Stimulated activated CD4-positive, alpha-beta T cell treated with anti-CD3 and anti-CD28 coated beads, TNF-alpha, amount 100 ng/mL, for 48 hours (primary cell): ENCODE measurements at regions not wholly inside any gene's neighbourhood (a gene's known extent, or its start where the extent isn't known, plus 50 kb on each side); places are given as distances from the start of the nearest gene placed in this dataset.

Experiments used
- DNase-seq, 3 donors: peaks; one replicate each; pipeline ENCODE4 v3.0.0-alpha.2; 2020; ENCODE audit warnings: low read depth in 3 of 3

GRCh38 chr12:90401185-90401584 lies 553.8 kb downstream of the CCER1 start:
- DNase-seq = no peak

GRCh38 chr12:90399357-90399756 lies 555.6 kb downstream of the CCER1 start:
- DNase-seq = no peak

GRCh38 chr12:90398285-90398836 lies 556.6 kb downstream of the CCER1 start:
- no peak for DNase-seq

GRCh38 chr12:90396556-90396955 lies 558.4 kb downstream of the CCER1 start:
- DNase-seq = no peak

GRCh38 chr12:90393652-90394051 lies 561.3 kb downstream of the CCER1 start:
- no peak for DNase-seq

GRCh38 chr12:90393089-90393488 lies 561.9 kb downstream of the CCER1 start:
- no peak for DNase-seq

GRCh38 chr12:90390947-90391346 lies 564.0 kb downstream of the CCER1 start:
- no peak for DNase-seq

GRCh38 chr12:90368081-90368480 lies 586.9 kb downstream of the CCER1 start:
- DNase-seq = no peak

- DNase-seq = no peak
These were observed 588.7 kb downstream of the CCER1 start for GRCh38 chr12:90366286-90366685.

GRCh38 chr12:90360300-90360699 lies 594.7 kb downstream of the CCER1 start:
- DNase-seq = no peak

- DNase-seq = no peak
These were observed 599.1 kb downstream of the CCER1 start for GRCh38 chr12:90355711-90356355.

GRCh38 chr12:90343966-90344365 lies 611.0 kb downstream of the CCER1 start:
- DNase-seq = no peak

- DNase-seq = no peak
These were observed 612.9 kb downstream of the CCER1 start for GRCh38 chr12:90342081-90342480.

- no peak for DNase-seq
These were observed 615.1 kb downstream of the CCER1 start for GRCh38 chr12:90339837-90340236.

- DNase-seq = no peak
These were observed 616.6 kb downstream of the CCER1 start for GRCh38 chr12:90338365-90338764.

- DNase-seq = no peak
These were observed 618.0 kb downstream of the CCER1 start for GRCh38 chr12:90337018-90337417.

- no peak for DNase-seq
These were observed 619.4 kb downstream of the CCER1 start for GRCh38 chr12:90335566-90335965.

- DNase-seq = no peak
These were observed 621.0 kb downstream of the CCER1 start for GRCh38 chr12:90333939-90334338.

- DNase-seq = no peak
These were observed 621.6 kb downstream of the CCER1 start for GRCh38 chr12:90333424-90333823.

GRCh38 chr12:90331821-90332220 lies 623.2 kb downstream of the CCER1 start:
- no peak for DNase-seq

GRCh38 chr12:90331262-90331661 lies 622.6 kb upstream of the ATP2B1 start:
- no peak for DNase-seq

- DNase-seq = no peak
These were observed 619.4 kb upstream of the ATP2B1 start for GRCh38 chr12:90327793-90328743.

- DNase-seq = no peak
These were observed 614.6 kb upstream of the ATP2B1 start for GRCh38 chr12:90323217-90323616.
